A549 (cell line): ENCODE measurements at regions not wholly inside any gene's neighbourhood (a gene's known extent, or its start where the extent isn't known, plus 50 kb on each side); places are given as distances from the start of the nearest gene placed in this dataset.

Experiments used
- CEBPB ChIP-seq, 2 experiments: fragments of >200 bp in 1 of 2; sonication (Bioruptor Twin) in 1 of 2; formaldehyde crosslinking in 1 of 2; IDR thresholded peaks; 2 replicates each; pipeline ENCODE4 v1.6.1; 2012 to 2016
- CTCF ChIP-seq: fragments of >200 bp; sonication (Bioruptor Twin); formaldehyde crosslinking; IDR thresholded peaks from 3 replicates; pipeline ENCODE4 v1.5.1; 2016
- EP300 ChIP-seq, 2 experiments: fragments of >200 bp; sonication (Bioruptor Twin); formaldehyde crosslinking; IDR thresholded peaks; 2 replicates in 1 of 2; 3 replicates in 1 of 2; pipeline ENCODE4 v1.6.1; 2016 to 2017
- MAX ChIP-seq: IDR thresholded peaks from 2 replicates; pipeline ENCODE4 v1.6.1; 2012
- MAZ ChIP-seq: fragments of 150-350 bp; IDR thresholded peaks from 2 replicates; pipeline ENCODE4 v1.6.1; 2014; ENCODE audit warnings: antibody characterized with exemption, low read depth, low read length, borderline replicate concordance
- NPAS2 ChIP-seq: fragments of 250-450 bp; sonication (Bioruptor Pico); IDR thresholded peaks from 2 replicates; pipeline ENCODE4 v1.8.0; 2022; ENCODE audit warnings: mild to moderate bottlenecking, moderate library complexity, borderline replicate concordance
- NR3C1 ChIP-seq: fragments of >200 bp; sonication (Bioruptor Twin); formaldehyde crosslinking; IDR thresholded peaks from 3 replicates; pipeline ENCODE4 v1.6.1; 2017
- SREBF2 ChIP-seq: fragments of 450-650 bp; IDR thresholded peaks from 2 replicates; pipeline ENCODE4 v1.6.1; 2014; ENCODE audit warnings: mild to moderate bottlenecking, moderate library complexity
- USF2 ChIP-seq: fragments of 450-650 bp; IDR thresholded peaks from 2 replicates; pipeline ENCODE4 v1.6.1; 2014; ENCODE audit warnings: antibody characterized with exemption

- TF ChIP-seq SREBF2 (no peak), USF2 (no peak), EP300 (IDR thresholded peaks at IDR 0.05) (no peak), MAX (no peak), MAZ (no peak), CEBPB (IDR thresholded peaks at IDR 0.05) (no peak), NR3C1 (no peak), NPAS2 (no peak), CTCF (no peak)
Observed at GRCh38 chr13:74708629-74709028, 574.4 kb upstream of the KLF12 start.
